SK-N-SH treated with all-trans-retinoic acid at 6 μM for 48 hours (cell line): ENCODE measurements at regions not wholly inside any gene's neighbourhood (a gene's known extent, or its start where the extent isn't known, plus 50 kb on each side); places are given as distances from the start of the nearest gene placed in this dataset.
"Not testable (repeated sequence)": the region's sequence is repeated elsewhere in the genome, so short reads cannot be mapped to it uniquely, and the experiment has no call there.

Source experiments
- ATAC-seq: fragments of 200-7000 bp; cut with Tn5 transposase; 3 replicates; pipeline ENCODE4 v1.9.1; 2020; ENCODE audit warnings: mild to moderate bottlenecking, moderate library complexity
- ARNTL ChIP-seq: fragments of 450-650 bp; formaldehyde crosslinking; IDR thresholded peaks from 2 replicates; pipeline ENCODE4 v1.5.0; 2020; ENCODE audit warnings: low read depth, mild to moderate bottlenecking, moderate library complexity, borderline replicate concordance
- BACH2 ChIP-seq: fragments of 250-450 bp; sonication (Bioruptor Pico); IDR thresholded peaks from 2 replicates; pipeline ENCODE4 v1.9.0; 2021; ENCODE audit warnings: mild to moderate bottlenecking, borderline replicate concordance
- ESRRG ChIP-seq: fragments of 250-450 bp; sonication (Bioruptor Pico); IDR thresholded peaks from 2 replicates; pipeline ENCODE4 v1.6.1; 2021; ENCODE audit warnings: mild to moderate bottlenecking
- PPARA ChIP-seq: fragments of 250-450 bp; sonication (Bioruptor Pico); IDR thresholded peaks from 2 replicates; pipeline ENCODE4 v1.5.0; 2020; ENCODE audit warnings: mild to moderate bottlenecking, borderline replicate concordance
- SNAI2 ChIP-seq: fragments of 250-450 bp; sonication (Bioruptor Pico); IDR thresholded peaks from 2 replicates; pipeline ENCODE4 v1.5.0; 2020; ENCODE audit warnings: mild to moderate bottlenecking, moderate library complexity
- ZC3H10 ChIP-seq: fragments of 250-450 bp; sonication (Bioruptor Pico); IDR thresholded peaks from 2 replicates; pipeline ENCODE4 v1.5.1; 2021; ENCODE audit warnings: mild to moderate bottlenecking, moderate library complexity
- ZFP30 ChIP-seq: fragments of 450-650 bp; formaldehyde crosslinking; IDR thresholded peaks from 2 replicates; pipeline ENCODE4 v1.5.0; 2022; ENCODE audit warnings: mild to moderate bottlenecking, moderate library complexity
- ZNF565 ChIP-seq: fragments of 450-650 bp; formaldehyde crosslinking; conservative IDR thresholded peaks from 2 replicates; pipeline ENCODE4 v1.5.0; 2020; ENCODE audit warnings: low read depth, mild to moderate bottlenecking, moderate library complexity
- ZNF8 ChIP-seq: fragments of 450-650 bp; formaldehyde crosslinking; IDR thresholded peaks from 2 replicates; pipeline ENCODE4 v1.5.0; 2020; ENCODE audit warnings: mild to moderate bottlenecking, moderate library complexity
- TF ChIP-seq, protein P1 (sequence below): fragments of 250-450 bp; sonication (Bioruptor Pico); IDR thresholded peaks from 2 replicates; pipeline ENCODE4 v1.8.0; 2020; ENCODE audit warnings: mild to moderate bottlenecking, moderate library complexity, borderline replicate concordance
- TF ChIP-seq, protein P2 (sequence below): fragments of 250-450 bp; sonication (Bioruptor Pico); IDR thresholded peaks from 2 replicates; pipeline ENCODE4 v1.5.1; 2020; ENCODE audit warnings: low read depth, mild to moderate bottlenecking, moderate library complexity
- TF ChIP-seq, protein P3 (sequence below): fragments of 250-450 bp; sonication (Bioruptor Pico); IDR thresholded peaks from 2 replicates; pipeline ENCODE4 v1.5.1; 2021; ENCODE audit warnings: mild to moderate bottlenecking, moderate library complexity
- TF ChIP-seq, protein P4 (sequence below): fragments of 250-450 bp; sonication (Bioruptor Pico); IDR thresholded peaks from 2 replicates; pipeline ENCODE4 v1.8.0; 2021; ENCODE audit warnings: low read depth, mild to moderate bottlenecking, moderate library complexity, borderline replicate concordance
- TF ChIP-seq, protein P5 (sequence below): fragments of 250-450 bp; sonication (Bioruptor Pico); IDR thresholded peaks from 2 replicates; pipeline ENCODE4 v1.5.0; 2020; ENCODE audit warnings: mild to moderate bottlenecking, moderate library complexity

DNA sequence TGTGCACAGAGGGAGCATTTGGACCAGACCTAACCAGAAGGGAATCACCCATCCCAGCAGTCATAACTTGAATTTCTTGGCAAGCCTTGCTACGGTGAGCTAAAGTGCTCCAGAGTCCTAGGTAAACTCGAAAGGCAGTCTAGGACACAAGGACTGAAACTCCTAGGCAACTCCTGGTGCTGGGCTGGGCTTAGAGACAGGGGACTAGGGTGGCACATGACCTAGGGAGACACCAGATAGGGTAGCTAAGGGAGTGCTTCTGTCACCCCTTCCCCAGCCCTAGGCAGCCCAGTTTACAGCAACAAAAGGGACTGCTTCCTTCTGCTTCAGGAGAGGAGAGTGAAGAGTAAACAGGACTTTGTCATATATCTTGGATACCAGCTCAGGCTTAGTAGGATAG lies 256.4 kb upstream of the ARHGEF26 start (continued):
- TF ChIP-seq, protein P1, sequence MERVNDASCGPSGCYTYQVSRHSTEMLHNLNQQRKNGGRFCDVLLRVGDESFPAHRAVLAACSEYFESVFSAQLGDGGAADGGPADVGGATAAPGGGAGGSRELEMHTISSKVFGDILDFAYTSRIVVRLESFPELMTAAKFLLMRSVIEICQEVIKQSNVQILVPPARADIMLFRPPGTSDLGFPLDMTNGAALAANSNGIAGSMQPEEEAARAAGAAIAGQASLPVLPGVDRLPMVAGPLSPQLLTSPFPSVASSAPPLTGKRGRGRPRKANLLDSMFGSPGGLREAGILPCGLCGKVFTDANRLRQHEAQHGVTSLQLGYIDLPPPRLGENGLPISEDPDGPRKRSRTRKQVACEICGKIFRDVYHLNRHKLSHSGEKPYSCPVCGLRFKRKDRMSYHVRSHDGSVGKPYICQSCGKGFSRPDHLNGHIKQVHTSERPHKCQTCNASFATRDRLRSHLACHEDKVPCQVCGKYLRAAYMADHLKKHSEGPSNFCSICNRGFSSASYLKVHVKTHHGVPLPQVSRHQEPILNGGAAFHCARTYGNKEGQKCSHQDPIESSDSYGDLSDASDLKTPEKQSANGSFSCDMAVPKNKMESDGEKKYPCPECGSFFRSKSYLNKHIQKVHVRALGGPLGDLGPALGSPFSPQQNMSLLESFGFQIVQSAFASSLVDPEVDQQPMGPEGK (CRISPR knock-in tag): no peak
- TF ChIP-seq, all 23 proteins: peak for 0

DNA sequence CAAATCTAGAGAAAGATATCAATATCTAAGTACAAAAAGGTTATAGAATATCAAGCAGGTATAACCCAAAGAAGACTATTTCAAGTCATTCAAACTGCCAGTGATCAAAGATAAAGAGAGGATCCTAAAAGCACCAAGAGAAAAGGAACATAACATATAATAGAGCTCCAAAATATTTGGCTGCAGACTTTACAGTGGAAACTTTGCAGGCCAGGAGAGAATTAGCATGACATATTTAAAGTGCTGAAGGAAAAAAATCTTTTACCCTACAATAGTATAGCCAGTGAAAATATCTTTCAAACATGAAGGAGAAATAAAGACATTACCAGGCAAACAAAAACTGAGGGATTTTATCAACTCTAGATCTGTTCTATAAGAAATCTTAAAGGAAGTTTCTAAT lies 254.3 kb upstream of the ARHGEF26 start:
- TF ChIP-seq ESRRG (CRISPR knock-in tag): no peak

DNA sequence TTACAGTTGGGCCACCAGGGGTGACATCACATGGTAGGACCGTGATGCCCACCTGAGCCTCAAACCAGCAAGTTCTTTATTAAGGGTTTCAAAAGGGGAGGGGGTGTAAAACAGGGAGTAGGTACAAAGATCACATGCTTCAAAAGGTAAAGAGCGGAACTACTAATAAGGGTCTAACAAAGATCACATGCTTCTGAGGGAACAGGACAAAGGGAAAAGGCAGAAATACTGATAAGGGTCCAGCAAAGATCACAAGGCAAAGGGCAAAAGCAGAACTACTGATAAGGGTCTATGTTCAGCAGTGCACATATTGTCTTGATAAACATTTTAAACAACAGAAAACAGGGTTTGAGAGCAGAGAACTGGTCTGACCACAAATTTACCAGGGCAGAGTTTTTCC lies 246.8 kb upstream of the ARHGEF26 start:
- not testable (repeated sequence) for ATAC-seq

More for the DNA sequence above, 254.3 kb upstream of the ARHGEF26 start:
- no peak for ATAC-seq

DNA sequence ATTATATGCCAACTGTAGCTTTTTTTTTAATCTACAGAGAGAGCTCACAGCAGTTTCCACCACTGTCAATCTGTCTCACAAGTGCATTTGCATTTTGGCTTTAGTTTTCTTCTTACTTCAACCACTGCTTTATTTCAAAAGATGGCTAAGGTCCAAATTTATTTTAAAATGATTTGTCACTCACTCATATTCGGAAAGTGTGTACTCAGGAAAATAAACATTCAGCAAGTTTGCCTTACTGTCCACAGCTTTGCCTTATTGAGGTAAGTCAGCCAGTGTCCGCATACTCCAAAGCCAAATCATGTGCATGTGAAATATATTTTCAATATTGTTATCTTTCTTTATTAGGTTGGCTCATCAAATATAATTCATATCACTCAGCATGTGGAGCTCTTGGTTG lies 240.7 kb upstream of the ARHGEF26 start:
- no peak for ATAC-seq
- TF ChIP-seq, protein P1 (CRISPR knock-in tag): no peak
- TF ChIP-seq, protein P2, sequence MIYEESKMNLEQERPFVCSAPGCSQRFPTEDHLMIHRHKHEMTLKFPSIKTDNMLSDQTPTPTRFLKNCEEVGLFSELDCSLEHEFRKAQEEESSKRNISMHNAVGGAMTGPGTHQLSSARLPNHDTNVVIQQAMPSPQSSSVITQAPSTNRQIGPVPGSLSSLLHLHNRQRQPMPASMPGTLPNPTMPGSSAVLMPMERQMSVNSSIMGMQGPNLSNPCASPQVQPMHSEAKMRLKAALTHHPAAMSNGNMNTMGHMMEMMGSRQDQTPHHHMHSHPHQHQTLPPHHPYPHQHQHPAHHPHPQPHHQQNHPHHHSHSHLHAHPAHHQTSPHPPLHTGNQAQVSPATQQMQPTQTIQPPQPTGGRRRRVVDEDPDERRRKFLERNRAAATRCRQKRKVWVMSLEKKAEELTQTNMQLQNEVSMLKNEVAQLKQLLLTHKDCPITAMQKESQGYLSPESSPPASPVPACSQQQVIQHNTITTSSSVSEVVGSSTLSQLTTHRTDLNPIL (CRISPR knock-in tag): no peak
- TF ChIP-seq ZNF565 (CRISPR knock-in tag): no peak
- TF ChIP-seq, all 23 proteins: peak for 0

DNA sequence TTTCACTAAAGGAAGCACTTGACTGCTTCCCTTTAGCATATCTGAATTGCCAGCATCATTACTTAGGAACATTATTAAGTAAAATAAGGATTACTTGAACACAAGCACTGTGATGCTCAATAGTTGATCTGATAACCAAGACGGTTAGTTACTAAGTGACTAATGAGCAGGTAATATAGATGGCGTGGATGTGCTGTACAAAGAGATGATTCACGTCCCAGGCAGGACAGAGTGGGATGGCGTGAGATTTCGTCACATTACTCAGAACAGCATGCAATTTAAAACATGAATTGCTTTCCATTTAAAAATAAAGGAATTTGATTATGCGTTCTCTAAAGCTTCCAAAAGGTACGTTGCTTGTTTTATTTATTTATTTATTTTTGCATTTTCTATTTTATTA lies 240.0 kb upstream of the ARHGEF26 start:
- ATAC-seq: no peak
- TF ChIP-seq BACH2 (CRISPR knock-in tag): no peak
- TF ChIP-seq PPARA (CRISPR knock-in tag): no peak
- TF ChIP-seq ZC3H10: no peak
- TF ChIP-seq, protein P3, sequence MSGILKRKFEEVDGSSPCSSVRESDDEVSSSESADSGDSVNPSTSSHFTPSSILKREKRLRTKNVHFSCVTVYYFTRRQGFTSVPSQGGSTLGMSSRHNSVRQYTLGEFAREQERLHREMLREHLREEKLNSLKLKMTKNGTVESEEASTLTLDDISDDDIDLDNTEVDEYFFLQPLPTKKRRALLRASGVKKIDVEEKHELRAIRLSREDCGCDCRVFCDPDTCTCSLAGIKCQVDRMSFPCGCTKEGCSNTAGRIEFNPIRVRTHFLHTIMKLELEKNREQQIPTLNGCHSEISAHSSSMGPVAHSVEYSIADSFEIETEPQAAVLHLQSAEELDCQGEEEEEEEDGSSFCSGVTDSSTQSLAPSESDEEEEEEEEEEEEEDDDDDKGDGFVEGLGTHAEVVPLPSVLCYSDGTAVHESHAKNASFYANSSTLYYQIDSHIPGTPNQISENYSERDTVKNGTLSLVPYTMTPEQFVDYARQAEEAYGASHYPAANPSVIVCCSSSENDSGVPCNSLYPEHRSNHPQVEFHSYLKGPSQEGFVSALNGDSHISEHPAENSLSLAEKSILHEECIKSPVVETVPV (CRISPR knock-in tag): no peak
- TF ChIP-seq ZNF565 (CRISPR knock-in tag): no peak
- TF ChIP-seq ARNTL (CRISPR knock-in tag): no peak
- TF ChIP-seq, protein P4, sequence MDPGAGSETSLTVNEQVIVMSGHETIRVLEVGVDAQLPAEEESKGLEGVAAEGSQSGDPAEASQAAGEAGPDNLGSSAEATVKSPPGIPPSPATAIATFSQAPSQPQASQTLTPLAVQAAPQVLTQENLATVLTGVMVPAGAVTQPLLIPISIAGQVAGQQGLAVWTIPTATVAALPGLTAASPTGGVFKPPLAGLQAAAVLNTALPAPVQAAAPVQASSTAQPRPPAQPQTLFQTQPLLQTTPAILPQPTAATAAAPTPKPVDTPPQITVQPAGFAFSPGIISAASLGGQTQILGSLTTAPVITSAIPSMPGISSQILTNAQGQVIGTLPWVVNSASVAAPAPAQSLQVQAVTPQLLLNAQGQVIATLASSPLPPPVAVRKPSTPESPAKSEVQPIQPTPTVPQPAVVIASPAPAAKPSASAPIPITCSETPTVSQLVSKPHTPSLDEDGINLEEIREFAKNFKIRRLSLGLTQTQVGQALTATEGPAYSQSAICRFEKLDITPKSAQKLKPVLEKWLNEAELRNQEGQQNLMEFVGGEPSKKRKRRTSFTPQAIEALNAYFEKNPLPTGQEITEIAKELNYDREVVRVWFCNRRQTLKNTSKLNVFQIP (CRISPR knock-in tag): no peak
- no peak for TF ChIP-seq ZNF8 (CRISPR knock-in tag)
- TF ChIP-seq, protein P1 (CRISPR knock-in tag): no peak
- TF ChIP-seq, protein P5, sequence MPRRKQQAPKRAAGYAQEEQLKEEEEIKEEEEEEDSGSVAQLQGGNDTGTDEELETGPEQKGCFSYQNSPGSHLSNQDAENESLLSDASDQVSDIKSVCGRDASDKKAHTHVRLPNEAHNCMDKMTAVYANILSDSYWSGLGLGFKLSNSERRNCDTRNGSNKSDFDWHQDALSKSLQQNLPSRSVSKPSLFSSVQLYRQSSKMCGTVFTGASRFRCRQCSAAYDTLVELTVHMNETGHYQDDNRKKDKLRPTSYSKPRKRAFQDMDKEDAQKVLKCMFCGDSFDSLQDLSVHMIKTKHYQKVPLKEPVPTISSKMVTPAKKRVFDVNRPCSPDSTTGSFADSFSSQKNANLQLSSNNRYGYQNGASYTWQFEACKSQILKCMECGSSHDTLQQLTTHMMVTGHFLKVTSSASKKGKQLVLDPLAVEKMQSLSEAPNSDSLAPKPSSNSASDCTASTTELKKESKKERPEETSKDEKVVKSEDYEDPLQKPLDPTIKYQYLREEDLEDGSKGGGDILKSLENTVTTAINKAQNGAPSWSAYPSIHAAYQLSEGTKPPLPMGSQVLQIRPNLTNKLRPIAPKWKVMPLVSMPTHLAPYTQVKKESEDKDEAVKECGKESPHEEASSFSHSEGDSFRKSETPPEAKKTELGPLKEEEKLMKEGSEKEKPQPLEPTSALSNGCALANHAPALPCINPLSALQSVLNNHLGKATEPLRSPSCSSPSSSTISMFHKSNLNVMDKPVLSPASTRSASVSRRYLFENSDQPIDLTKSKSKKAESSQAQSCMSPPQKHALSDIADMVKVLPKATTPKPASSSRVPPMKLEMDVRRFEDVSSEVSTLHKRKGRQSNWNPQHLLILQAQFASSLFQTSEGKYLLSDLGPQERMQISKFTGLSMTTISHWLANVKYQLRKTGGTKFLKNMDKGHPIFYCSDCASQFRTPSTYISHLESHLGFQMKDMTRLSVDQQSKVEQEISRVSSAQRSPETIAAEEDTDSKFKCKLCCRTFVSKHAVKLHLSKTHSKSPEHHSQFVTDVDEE: no peak
- TF ChIP-seq, protein P2 (CRISPR knock-in tag): no peak
- TF ChIP-seq SNAI2 (CRISPR knock-in tag): no peak
- TF ChIP-seq ZFP30 (CRISPR knock-in tag): no peak
